Fibroblast of skin of right quadriceps (primary cell): ENCODE measurements at regions not wholly inside any gene's neighbourhood (a gene's known extent, or its start where the extent isn't known, plus 50 kb on each side); places are given as distances from the start of the nearest gene placed in this dataset.

Experiments used
- DNase-seq: peaks from one replicate; pipeline ENCODE4 v3.0.0-alpha.2; 2013

DNA sequence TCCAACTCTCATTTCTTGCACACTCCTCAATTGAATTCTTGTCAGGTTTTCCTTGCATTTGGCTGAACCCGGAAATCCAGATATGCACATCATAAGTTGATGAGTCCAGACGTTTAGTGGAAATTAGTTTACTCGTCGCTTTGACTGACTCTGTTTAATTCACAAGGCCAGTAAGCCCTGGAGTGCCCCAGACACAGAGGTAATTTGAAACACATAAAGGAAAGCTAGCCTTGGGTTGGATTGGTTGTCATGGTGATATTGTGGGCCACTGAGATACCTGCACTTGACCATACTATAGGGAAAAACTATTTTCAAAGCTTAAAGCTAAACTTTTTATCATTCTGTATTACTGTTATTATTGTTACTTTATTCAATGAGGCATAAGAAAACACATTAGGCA lies 178.3 kb upstream of the CA10 start:
- no peak for DNase-seq

DNA sequence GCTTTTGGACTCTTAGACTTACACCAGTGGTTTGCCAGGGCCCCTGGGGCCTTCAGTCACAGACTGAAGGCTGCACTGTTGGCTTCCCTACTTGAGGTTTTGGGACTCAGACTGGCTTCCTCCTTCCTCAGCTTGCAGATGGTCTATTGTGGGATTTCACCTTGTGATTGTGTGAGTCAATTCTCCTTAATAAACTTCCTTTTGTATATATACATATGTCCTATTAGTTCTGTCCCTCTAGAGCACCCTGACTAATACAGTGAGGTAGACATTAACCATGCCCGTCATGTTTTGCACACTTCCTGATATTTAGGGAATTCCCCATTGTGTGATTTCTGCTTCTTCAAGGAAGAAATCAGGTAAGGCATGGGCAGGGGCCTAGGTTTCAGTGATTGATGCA lies 147.8 kb upstream of the CA10 start:
- DNase-seq: no peak

DNA sequence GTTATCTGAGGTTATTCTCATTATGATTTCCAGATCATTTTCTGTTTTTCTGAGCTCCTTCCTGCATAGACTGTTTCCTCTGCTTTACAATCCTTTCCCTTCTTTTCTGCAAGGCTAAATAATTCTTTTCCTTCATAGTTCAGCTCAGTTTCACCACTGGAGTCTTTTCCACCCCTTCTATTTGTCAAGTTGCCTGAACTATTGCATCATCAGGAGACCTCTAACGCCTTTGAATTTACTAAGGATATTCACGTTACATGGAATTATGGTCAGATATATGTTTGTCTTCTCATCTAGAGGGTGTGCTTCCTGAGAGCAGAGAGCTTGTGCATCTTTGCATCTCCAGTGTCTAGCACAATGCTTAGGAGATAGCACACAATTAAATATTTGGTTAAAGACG lies 140.4 kb upstream of the CA10 start:
- no peak for DNase-seq

DNA sequence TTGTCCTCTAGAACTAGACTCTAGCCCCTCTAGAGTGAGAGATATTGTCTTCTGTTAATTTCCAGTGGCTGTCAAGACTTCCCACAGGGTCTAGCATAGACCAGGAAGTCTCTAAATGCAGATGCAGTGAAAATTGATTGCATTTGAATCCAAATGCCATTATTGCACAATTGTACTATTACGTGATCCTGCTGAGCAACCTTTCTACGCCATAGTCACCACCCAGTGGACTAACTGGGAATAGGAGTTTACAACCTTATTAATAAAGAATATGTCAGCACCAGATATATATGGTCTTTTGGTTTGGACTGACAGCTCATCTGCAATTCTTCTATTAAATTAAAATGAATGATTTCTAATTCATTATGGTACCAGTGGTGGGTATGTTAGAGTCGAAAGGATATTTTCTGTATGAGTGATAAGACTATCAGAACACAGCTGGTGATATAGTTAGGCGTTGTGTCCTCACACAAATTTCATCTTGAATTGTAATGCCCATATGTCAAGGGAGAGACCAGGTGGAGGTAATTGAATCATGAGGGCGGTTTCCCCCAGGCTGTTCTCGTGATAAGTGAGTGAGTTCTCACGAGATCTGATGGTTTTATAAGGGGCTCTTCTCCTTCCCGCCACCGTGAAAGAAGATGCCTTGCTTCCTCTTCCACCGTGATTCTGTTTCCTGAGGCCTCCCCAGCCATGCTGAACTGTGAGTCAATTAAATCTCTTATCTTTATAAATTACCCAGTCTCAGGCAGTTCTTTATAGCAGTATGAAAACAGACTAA lies 138.9 kb upstream of the CA10 start:
- no peak for DNase-seq

DNA sequence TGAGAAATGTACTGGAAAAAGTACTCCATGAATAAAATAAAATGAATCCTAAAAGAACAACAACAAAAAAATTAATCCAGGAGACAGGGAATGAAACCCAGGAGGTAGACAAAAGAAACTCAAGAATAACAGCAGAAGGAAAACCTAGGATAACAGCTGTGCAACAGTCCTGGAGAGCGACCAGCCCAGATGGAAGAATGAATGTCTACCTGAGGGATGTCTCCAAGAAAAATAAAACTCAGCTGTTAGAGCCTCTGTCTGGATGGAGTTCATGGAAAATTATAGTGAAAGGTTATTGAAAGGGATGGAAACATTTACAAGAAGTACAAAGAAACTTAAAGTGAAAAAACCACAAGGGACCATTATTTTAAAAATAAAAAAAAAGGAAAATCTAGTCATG lies 135.8 kb upstream of the CA10 start:
- DNase-seq: no peak

DNA sequence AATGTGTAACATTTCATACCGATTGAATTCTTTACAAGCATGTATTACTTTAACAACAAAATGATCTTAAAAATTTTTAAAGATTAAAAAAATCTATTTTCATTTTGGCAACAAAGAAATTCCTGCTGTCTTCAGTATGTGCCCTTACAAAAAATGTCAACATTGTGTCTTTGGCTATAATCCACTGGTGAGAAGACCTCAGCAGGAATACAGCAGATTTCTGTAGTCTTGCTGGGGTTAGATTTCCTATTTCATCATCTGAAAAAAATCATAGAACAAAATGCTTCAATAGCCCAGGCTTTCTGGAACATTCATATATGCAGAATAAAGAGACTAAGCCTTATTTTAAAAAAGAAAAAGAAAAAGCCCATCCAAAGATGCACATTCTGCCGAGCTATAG lies 129.1 kb upstream of the CA10 start:
- DNase-seq: no peak

DNA sequence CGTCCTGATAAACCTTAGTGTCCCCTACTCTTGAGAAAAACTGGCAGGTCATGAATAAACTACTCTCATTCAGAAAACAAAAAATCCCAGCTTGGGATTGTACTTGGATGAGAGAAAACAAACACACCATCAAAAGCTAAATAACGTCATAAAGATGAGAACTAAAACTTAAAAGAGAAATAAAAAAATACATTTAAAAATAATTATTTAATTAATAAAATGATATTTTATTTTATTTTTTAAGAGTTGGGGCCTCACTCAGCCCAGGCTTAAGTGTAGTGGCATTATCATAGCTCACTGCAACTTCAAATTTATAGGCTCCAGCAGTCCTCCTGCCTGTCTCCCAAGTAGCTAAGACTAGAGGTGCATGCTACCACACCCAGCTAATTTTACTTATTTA lies 125.4 kb upstream of the CA10 start:
- DNase-seq: no peak

DNA sequence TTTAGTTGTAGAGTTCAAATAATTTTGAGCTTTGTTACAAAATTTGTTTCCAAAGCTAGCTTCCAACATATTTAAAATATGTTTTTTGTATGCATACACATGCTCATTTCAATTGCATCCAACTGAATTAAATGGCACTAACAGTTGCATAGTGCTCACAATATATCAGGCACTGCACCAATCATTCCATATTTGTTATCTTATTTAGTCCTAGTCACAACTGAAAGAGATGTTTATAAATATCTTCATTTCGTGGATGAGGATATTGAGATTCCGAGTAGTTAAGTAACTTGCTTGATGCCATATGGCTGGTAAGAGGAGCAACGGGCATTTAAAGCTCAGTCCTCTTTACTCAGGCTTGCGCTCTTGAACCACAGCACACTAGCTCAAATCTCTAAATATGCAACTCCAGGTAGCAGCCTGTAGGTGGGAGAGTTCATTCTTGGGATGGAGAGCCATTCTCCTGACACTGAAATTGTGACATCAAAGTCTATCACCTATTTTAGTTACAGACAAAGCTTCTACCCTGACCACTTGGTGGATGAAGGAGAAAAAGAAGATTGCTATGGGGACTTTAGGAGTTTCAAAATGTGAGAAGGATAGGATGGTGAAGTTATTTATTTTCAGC lies 118.0 kb upstream of the CA10 start:
- DNase-seq: no peak

DNA sequence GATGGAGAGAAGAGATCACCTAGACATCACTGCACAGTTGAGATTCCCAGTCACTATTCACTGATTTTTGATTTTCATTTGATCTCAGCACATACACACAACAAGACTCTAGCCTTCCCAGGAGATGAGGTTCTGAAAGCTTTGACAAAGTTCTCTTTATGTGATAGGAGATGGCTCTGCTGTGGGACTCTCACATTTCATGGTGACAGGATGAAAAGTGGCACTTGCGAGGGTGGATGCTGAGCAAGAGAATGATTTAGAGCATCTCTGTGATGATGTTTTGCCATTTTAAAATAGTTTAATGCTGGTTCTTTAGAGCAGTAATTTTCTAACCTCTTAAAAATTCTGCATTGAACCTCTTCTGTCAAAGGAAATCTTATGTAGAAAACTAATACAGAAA lies 113.3 kb upstream of the CA10 start:
- no peak for DNase-seq

DNA sequence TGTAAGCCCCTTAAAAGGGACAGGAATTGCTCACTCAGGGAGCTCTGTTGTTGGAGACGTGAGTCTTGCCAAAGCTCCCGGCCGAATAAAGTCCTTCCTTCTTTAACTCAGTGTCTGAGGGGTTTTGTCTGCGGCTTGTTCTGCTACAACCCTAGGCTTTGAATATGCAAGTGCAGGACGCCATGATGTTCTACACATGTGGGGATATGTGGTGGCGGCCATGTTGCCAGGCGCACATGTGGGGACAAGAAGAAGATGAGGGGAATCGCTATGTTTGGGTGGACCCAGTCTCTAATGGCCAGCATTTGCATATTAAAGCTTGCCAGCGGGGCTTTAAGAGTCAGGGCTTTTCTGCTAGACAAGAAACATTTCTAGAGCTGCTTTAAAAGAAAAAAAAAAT lies 96.8 kb upstream of the CA10 start:
- DNase-seq: no peak

DNA sequence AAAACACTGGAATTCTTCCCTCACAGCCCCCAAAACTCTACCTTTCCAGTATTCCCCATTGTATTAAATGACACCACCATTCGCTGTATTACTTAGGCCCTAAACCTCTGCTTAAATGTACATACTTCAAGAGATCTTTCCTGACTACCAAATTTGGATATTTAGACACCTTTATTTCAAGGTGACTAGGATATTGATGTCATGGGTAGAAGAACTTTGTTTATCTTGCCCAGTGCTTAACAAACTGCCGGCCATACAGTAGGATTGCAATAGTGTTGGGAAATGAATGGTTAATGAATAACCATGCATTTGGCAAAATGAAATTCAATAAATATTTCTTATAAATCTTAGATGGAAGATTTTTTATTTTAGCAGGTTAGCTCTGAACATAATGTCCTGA lies 86.2 kb upstream of the CA10 start:
- DNase-seq: no peak

DNA sequence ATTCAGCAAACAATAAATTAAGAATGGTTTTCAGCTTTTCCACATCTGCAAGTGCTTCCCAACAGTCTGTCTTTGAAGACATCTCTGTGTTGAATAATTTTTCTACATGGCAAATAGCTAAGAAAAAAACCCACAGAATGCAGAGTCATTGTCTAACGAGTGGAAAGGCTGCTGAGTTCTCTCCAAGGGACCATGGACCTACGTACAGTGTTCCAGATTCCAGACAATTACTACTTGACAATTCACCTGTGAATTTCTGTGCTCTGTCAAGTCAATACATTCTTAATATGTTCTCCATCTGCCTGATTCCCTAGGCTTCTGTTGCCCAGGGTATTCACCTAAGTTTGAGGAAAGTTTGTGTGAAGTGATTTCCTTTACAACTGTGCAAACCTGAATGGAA lies 83.8 kb upstream of the CA10 start:
- no peak for DNase-seq

DNA sequence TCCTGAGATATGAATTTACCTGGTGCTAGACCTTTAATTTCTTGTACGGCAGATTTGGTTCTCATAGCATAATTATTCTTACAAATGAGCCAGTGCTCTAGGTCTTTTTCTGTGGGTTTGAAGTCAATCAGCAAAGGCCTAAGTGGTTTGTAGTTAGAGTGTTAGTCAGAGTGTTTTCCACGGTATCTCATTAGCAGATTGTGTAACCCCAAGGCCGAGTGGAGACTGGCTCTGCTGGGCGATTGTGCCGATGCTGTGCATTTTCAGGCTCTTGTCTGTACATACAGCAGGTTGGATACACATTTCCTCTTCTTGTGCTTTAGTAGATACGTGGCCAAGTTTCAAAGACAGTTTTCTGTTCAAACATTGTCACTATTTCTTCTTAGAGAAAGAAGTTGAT lies 78.6 kb upstream of the CA10 start:
- no peak for DNase-seq

DNA sequence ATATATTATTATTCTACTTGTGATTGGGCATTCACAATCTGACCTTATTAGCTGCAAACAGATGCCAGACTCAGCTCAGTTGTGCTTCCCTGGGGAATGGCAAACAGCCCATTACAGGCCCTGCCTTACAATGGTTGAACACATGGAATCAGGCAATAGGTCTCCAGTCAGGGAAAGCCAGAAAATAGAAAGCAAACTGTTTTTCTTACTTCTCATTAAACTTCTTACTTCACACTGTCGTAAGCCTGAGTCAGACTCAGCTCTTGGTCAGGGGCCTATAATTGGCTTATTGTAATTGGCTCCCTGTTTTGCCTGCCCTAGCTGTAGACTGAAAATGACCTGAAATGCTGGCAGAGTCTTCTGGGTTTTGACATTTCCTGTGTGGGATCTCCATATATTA lies 77.0 kb upstream of the CA10 start:
- DNase-seq: no peak

DNA sequence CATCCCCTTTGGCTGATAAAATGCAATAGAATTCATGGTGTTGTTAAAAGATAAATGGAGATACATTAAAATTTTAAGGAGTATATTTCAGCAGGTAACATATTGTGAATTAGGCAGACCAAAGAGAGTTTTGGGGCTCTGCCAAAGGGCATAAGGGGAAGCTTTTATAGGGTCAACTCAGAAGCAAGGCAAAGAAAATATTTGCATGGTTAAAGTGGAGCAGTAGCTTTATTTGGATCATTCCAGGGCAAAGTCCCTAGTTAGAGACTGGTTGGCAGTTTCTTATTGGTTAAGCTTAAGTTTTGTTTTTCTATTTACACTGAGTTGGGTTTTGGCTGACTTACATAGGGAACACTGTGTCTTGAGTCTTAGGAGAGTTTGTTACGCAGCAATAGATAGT lies 75.1 kb upstream of the CA10 start:
- no peak for DNase-seq

DNA sequence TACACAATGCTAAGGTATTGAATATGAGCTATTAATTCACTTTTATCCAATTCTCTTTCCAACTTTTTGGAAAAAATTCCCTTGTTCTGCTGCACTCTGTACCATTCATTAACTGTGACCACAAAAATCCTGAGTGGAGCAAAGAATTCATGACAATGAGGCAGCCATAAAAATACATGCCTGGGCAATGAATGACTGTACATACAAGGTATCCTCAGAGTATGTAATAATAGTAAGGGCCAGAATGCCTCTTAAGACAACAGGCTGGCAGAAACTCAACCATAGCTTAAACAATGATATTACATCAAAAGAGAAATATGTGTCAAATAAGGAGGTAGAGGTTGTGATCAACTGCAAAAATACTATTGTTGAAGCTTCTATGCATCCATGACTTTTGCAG lies 74.7 kb upstream of the CA10 start:
- DNase-seq: no peak

DNA sequence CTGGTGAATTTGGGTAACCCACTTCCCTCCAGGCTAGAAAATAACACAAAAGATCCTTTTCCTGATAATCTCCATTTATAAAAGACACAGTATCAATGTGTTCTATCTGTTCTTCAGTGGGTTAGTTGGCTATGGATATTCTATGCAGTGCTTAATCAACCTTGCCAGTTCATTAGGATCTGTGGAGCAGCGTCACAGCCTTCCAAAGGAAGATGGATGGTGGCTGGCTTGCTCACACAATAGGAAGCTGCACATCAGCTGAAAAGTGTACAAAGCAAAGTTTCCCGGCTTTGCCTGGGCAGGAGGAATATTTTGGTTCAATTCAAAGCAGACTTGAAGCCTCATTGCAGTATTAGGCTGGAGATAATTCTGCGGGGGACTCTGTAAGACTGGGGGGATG lies 70.3 kb upstream of the CA10 start:
- no peak for DNase-seq

DNA sequence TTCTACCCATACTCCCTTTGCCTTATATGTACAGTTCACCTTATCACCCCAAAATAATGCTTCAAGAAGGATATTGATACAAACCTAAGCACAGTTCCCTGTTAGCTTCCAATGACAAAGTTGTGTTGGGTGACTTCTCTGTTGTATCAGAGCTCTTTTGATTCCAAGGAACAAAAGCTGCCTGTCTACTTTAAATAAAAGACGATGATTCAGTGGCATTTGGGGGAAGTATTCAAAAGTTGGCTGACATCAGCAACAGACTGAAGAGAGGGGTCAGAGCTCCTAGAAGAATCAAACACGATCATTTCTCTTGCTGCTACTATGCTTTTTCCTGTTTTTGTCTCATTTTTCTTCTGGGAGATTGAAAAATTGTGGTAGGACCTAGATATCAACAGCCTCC lies 69.4 kb upstream of the CA10 start:
- DNase-seq: no peak

DNA sequence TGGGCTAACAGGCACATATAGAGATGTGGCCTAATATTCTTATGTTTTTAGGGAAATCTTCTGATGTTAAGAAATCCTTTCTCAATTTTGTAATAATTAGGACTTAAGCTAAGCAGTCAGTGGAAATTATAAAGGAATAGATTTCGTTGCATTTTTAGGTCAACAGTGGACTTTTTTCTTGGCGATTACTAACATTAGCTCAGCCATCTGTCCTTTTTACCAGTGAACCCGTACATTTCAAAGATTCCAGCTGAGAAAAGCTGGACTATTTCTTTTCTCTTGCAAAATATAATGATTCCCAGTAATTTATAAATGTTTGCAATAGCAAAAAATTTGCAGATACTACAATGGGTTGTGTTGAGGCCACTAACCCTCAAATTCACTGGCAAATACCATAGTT lies 54.9 kb upstream of the CA10 start:
- no peak for DNase-seq

DNA sequence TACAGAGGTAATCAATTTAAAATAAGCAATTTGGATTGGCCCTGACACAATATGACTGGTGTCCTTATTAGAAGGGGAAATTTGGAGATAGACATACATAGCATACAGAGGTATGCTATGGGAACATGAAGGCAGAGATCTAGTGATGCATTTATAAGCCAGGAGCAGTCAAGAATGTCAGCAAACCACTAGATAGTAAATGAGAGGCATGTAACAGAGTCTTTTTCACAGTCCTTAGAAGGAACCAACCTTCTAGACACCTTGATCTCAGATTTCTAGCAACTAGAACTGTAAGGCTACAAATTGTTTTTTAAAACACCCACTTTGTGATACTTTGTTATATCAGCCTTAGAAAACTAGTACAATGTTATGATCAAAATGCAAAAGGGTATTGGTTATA lies 54.3 kb upstream of the CA10 start:
- DNase-seq: no peak

DNA sequence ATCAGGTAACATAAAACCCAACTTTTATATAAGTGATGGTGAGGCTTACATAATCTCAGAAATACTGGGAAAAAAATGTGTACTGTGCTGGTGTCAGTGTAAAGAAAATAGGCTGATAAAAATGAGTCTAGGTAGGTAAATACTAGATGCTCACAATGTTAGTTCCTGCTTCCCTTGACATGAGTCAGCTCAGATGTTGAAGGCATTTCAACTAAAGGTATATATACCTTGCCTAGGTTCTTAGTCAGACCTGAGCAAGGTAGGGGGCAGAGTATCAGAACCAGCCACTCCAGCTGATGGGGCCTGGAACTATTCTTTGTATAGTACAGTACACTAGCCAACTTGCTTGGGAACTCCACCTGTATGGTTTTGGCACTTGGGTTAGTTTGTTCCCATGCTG lies 51.0 kb upstream of the CA10 start:
- DNase-seq: no peak
